GM23338 (cell line): ENCODE measurements at regions not wholly inside any gene's neighbourhood (a gene's known extent, or its start where the extent isn't known, plus 50 kb on each side); places are given as distances from the start of the nearest gene placed in this dataset.
A peak's percentile ranks its signal among the peaks of the same experiment; 100 is the strongest.
"Not testable (repeated sequence)": the region's sequence is repeated elsewhere in the genome, so short reads cannot be mapped to it uniquely, and the experiment has no call there.

Experiments
- ATAC-seq: fragments of 200-7000 bp; cut with Tn5 transposase; 3 replicates; pipeline ENCODE4 v1.9.1; 2020
- DNase-seq: peaks from one replicate; pipeline ENCODE4 v3.0.0-alpha.2; 2015; ENCODE audit warnings: low spot score
- H2AFZ ChIP-seq: fragments of 200-600 bp; sonication (generic); 2 replicates; pipeline ENCODE4 v1.8.0; 2016; ENCODE audit warnings: antibody characterized with exemption, mild to moderate bottlenecking, moderate library complexity
- H3F3A ChIP-seq: fragments of 200-600 bp; sonication (generic); replicated peaks from 2 replicates; pipeline ENCODE4 v1.8.0; 2017; ENCODE audit warnings: antibody characterized with exemption, mixed run types, low read depth
- H3K27ac ChIP-seq: fragments of 200-600 bp; sonication (generic); 2 replicates; pipeline ENCODE4 v1.6.1; 2016; ENCODE audit warnings: low read depth
- H3K27me3 ChIP-seq: fragments of 200-600 bp; sonication (generic); 2 replicates; pipeline ENCODE4 v1.8.0; 2016; ENCODE audit warnings: mild to moderate bottlenecking, mixed run types, moderate library complexity; ENCODE audit not compliant: insufficient read depth
- H3K36me3 ChIP-seq: fragments of 200-600 bp; sonication (generic); 2 replicates; pipeline ENCODE4 v1.8.0; 2016; ENCODE audit warnings: mild to moderate bottlenecking; ENCODE audit not compliant: insufficient read depth
- H3K4me1 ChIP-seq: fragments of 200-600 bp; sonication (generic); 2 replicates; pipeline ENCODE4 v1.8.0; 2016; ENCODE audit warnings: mild to moderate bottlenecking, moderate library complexity; ENCODE audit not compliant: insufficient read depth
- H3K4me2 ChIP-seq: fragments of 200-600 bp; sonication (generic); 2 replicates; pipeline ENCODE4 v1.7.1; 2017; ENCODE audit warnings: mixed run types
- H3K4me3 ChIP-seq: fragments of 200-600 bp; sonication (generic); 2 replicates; pipeline ENCODE4 v1.6.1; 2016; ENCODE audit warnings: mixed run types
- H3K79me2 ChIP-seq: fragments of 200-600 bp; sonication (generic); replicated peaks from 2 replicates; pipeline ENCODE4 v1.8.0; 2017; ENCODE audit warnings: mild to moderate bottlenecking; ENCODE audit not compliant: insufficient read depth
- H3K9me2 ChIP-seq: fragments of 200-600 bp; sonication (generic); 2 replicates; pipeline ENCODE4 v1.8.0; 2017; ENCODE audit not compliant: insufficient read depth
- H4K20me1 ChIP-seq: fragments of 200-600 bp; sonication (generic); replicated peaks from 2 replicates; pipeline ENCODE4 v1.8.0; 2017; ENCODE audit warnings: mild to moderate bottlenecking; ENCODE audit not compliant: insufficient read depth
- H3K27ac Mint-ChIP-seq: 2 replicates; pipeline ENCODE4 v1.8.0; 2020; ENCODE audit warnings: inconsistent platforms, mild to moderate bottlenecking, moderate library complexity, mixed read lengths
- H3K27me3 Mint-ChIP-seq: 3 replicates; pipeline ENCODE4 v1.8.0; 2022; ENCODE audit warnings: low read depth, mild to moderate bottlenecking, moderate library complexity, mixed read lengths, inconsistent platforms; ENCODE audit not compliant: insufficient read depth, poor library complexity
- H3K36me3 Mint-ChIP-seq: 3 replicates; pipeline ENCODE4 v1.8.0; 2021; ENCODE audit warnings: low read depth, mild to moderate bottlenecking, inconsistent platforms, moderate library complexity, mixed read lengths
- H3K4me1 Mint-ChIP-seq: 3 replicates; pipeline ENCODE4 v1.8.0; 2020; ENCODE audit warnings: mild to moderate bottlenecking, inconsistent platforms, mixed read lengths
- H3K4me3 Mint-ChIP-seq: 3 replicates; pipeline ENCODE4 v1.8.0; 2021; ENCODE audit warnings: moderate library complexity, mild to moderate bottlenecking, inconsistent platforms, mixed read lengths
- H3K9me3 Mint-ChIP-seq: 3 replicates; pipeline ENCODE4 v1.8.0; 2020; ENCODE audit warnings: moderate library complexity, mild to moderate bottlenecking, inconsistent platforms, mixed read lengths
- CTCF ChIP-seq, 2 experiments: fragments of 200-600 bp in 1 of 2; sonication (generic) in 1 of 2; conservative IDR thresholded peaks; 2 replicates each; pipeline versions ENCODE4 v1.5.1 to v1.6.1; 2016 to 2017; ENCODE audit warnings: antibody characterized with exemption in 2 of 2, low read depth in 2 of 2, mild to moderate bottlenecking in 2 of 2, moderate library complexity in 1 of 2
- ETS1 ChIP-seq: IDR thresholded peaks from 2 replicates; pipeline ENCODE4 v1.6.1; 2016; ENCODE audit warnings: antibody characterized with exemption
- EZH2 ChIP-seq: fragments of 200-600 bp; sonication (generic); IDR thresholded peaks from one replicate; pipeline ENCODE4 v1.8.0; 2017; ENCODE audit warnings: antibody characterized with exemption, mild to moderate bottlenecking, low read depth; ENCODE audit not compliant: unreplicated experiment
- EZH2phosphoT487 ChIP-seq: fragments of 200-600 bp; sonication (generic); IDR thresholded peaks from one replicate; pipeline ENCODE4 v1.8.1; 2018; ENCODE audit warnings: antibody characterized with exemption; ENCODE audit not compliant: unreplicated experiment
- JUNB ChIP-seq: IDR thresholded peaks from one replicate; pipeline ENCODE4 v1.6.1; 2016; ENCODE audit warnings: antibody characterized with exemption; ENCODE audit not compliant: unreplicated experiment
- NANOG ChIP-seq: IDR thresholded peaks from 2 replicates; pipeline ENCODE4 v1.6.1; 2016; ENCODE audit warnings: antibody characterized with exemption, borderline replicate concordance
- POLR2AphosphoS5 ChIP-seq: IDR thresholded peaks from 2 replicates; pipeline ENCODE4 v1.6.1; 2016; ENCODE audit warnings: antibody characterized with exemption, low read depth
- STAT1 ChIP-seq: IDR thresholded peaks from one replicate; pipeline ENCODE4 v1.6.1; 2016; ENCODE audit warnings: antibody characterized with exemption; ENCODE audit not compliant: unreplicated experiment
- ZNF114 ChIP-seq: fragments of 250-450 bp; sonication (Bioruptor Pico); IDR thresholded peaks from 2 replicates; pipeline ENCODE4 v1.5.0; 2020; ENCODE audit warnings: mild to moderate bottlenecking, moderate library complexity
- ZNF331 ChIP-seq: fragments of 250-450 bp; sonication (Bioruptor Pico); IDR thresholded peaks from 2 replicates; pipeline ENCODE4 v1.5.0; 2020; ENCODE audit warnings: low read depth, mild to moderate bottlenecking, moderate library complexity
- TF ChIP-seq, protein P1 (sequence below): IDR thresholded peaks from one replicate; pipeline ENCODE4 v1.6.1; 2018; ENCODE audit warnings: antibody characterized with exemption; ENCODE audit not compliant: unreplicated experiment

GRCh38 chr3:153404157-153404556 is 242.1 kb downstream of the RAP2B start (continued):
- no peak for TF ChIP-seq NANOG
- TF ChIP-seq EZH2 = no peak
- TF ChIP-seq ZNF114 (CRISPR knock-in tag) = no peak
- no peak for TF ChIP-seq POLR2AphosphoS5
- TF ChIP-seq EZH2phosphoT487 = no peak
- TF ChIP-seq, protein P1, sequence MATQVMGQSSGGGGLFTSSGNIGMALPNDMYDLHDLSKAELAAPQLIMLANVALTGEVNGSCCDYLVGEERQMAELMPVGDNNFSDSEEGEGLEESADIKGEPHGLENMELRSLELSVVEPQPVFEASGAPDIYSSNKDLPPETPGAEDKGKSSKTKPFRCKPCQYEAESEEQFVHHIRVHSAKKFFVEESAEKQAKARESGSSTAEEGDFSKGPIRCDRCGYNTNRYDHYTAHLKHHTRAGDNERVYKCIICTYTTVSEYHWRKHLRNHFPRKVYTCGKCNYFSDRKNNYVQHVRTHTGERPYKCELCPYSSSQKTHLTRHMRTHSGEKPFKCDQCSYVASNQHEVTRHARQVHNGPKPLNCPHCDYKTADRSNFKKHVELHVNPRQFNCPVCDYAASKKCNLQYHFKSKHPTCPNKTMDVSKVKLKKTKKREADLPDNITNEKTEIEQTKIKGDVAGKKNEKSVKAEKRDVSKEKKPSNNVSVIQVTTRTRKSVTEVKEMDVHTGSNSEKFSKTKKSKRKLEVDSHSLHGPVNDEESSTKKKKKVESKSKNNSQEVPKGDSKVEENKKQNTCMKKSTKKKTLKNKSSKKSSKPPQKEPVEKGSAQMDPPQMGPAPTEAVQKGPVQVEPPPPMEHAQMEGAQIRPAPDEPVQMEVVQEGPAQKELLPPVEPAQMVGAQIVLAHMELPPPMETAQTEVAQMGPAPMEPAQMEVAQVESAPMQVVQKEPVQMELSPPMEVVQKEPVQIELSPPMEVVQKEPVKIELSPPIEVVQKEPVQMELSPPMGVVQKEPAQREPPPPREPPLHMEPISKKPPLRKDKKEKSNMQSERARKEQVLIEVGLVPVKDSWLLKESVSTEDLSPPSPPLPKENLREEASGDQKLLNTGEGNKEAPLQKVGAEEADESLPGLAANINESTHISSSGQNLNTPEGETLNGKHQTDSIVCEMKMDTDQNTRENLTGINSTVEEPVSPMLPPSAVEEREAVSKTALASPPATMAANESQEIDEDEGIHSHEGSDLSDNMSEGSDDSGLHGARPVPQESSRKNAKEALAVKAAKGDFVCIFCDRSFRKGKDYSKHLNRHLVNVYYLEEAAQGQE = no peak
- TF ChIP-seq ZNF331 (CRISPR knock-in tag) = no peak

DNA sequence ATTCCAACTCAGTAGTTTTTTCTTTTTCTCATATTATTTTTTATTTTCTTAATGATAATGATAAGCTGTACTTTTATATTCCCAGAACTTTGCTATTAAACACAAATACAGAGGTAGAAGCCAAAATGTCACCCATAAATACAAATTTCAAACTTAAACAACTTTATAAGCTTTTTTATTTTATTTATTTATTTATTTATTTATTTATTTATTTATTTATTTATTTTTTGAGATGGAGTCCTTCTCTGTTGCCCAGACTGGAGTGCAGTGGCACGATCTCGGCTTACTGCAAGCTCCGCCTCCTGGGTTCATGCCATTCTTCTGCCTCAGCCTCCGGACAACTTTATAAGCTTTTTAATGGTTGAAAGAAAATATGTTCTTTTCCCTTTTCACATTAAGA is 243.3 kb downstream of the RAP2B start:
- H3K9me3 Mint-ChIP-seq, H3K36me3 Mint-ChIP-seq, H3K4me3 Mint-ChIP-seq, ATAC-seq, H3K27me3 Mint-ChIP-seq, H2AFZ ChIP-seq, H3K4me2 ChIP-seq, H3F3A ChIP-seq, H3K4me3 ChIP-seq, DNase-seq, H3K27ac Mint-ChIP-seq, H3K79me2 ChIP-seq, H4K20me1 ChIP-seq, H3K27ac ChIP-seq, H3K9me2 ChIP-seq, H3K27me3 ChIP-seq, H3K36me3 ChIP-seq: not testable (repeated sequence)
- peaks cover 12% of the 10 kb centered on the region for H3K4me1 Mint-ChIP-seq
- H3K4me1 ChIP-seq = peaks cover 11% of the 10 kb centered on the region

GRCh38 chr3:153410517-153410916 is 248.5 kb downstream of the RAP2B start:
- DNase-seq (no peak), ATAC-seq (no peak)
- H2AFZ ChIP-seq = peak overlapping the region; percentile 8; the same call in 1 of the 2 replicates
- no peak overlapping the region for H3K4me3 Mint-ChIP-seq
- H3K79me2 ChIP-seq = no peaks in the 10 kb centered on the region
- no peaks in the 10 kb centered on the region for H3K36me3 ChIP-seq
- H3K4me3 ChIP-seq = no peak overlapping the region
- H3K4me2 ChIP-seq = no peak overlapping the region
- H3K27ac ChIP-seq = no peak overlapping the region
- H3K27me3 ChIP-seq = no peaks in the 10 kb centered on the region
- no peaks in the 10 kb centered on the region for H3K9me2 ChIP-seq
- peaks cover 11% of the 10 kb centered on the region for H3K4me1 ChIP-seq
- H3K27me3 Mint-ChIP-seq = no peaks in the 10 kb centered on the region
- no peaks in the 10 kb centered on the region for H4K20me1 ChIP-seq
- H3K36me3 Mint-ChIP-seq = no peaks in the 10 kb centered on the region
- H3K9me3 Mint-ChIP-seq = peaks cover 2% of the 10 kb centered on the region; the same call in 1 of the 3 replicates
- peaks cover 12% of the 10 kb centered on the region for H3K4me1 Mint-ChIP-seq
- no peaks in the 10 kb centered on the region for H3F3A ChIP-seq
- no peak overlapping the region for H3K27ac Mint-ChIP-seq
- TF ChIP-seq ZNF331 (CRISPR knock-in tag) (no peak), STAT1 (no peak), ETS1 (no peak), CTCF (conservative IDR thresholded peaks at IDR 0.05; ENCODE audit: low read depth in 2 of 2) (no peak), EZH2phosphoT487 (no peak), JUNB (no peak), NANOG (no peak)
- TF ChIP-seq, protein P1 = no peak
